GM18873 (cell line): ENCODE measurements at regions not wholly inside any gene's neighbourhood (a gene's known extent, or its start where the extent isn't known, plus 50 kb on each side); places are given as distances from the start of the nearest gene placed in this dataset.
A peak's percentile ranks its signal among the peaks of the same experiment; 100 is the strongest.

Experiments
- ATAC-seq: cut with Tn5 transposase; IDR thresholded peaks from one replicate; pipeline ENCODE4 v1.9.1; 2021; ENCODE audit warnings: mild to moderate bottlenecking, moderate library complexity, moderate number of reproducible peaks; ENCODE audit not compliant: unreplicated experiment, low FRiP score

DNA sequence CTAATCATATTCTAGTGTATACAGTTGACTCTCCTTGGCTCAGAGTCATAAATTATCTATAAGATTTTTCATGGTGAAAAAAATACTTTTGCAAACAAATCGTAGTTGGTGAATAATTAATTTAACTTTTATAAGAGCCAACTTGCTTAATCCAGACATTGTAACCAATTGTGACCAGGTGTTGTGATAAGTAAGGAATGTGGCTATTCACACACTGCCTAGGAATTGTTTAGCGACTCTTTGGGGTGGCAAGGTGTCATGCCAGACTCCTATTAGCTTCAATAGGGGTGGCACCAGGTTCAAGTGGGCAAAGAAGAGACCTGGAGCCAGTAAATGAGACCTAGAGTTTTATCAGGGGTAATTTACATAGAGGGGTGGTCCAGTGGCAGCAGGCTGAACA, 344.7 kb upstream of the PKDCC start:
- no peak for ATAC-seq

DNA sequence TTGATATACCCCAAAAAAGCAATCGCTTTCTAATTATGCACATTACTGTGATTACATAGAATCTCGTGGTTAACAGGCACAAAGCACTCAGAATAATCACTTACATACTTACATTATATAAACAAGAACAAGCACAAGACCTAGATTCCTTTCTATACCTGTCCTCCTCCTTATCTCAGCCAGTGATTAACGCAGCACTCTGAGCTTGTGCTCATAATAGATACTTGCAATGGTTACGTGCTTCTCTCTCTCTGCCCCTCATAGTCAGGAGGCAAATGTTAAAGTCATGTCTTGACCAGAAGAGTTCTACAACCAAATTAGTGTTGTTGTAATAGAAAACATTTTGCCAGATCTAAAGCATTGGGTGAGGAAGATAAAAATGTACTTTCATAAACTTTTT, 342.2 kb upstream of the PKDCC start:
- ATAC-seq, result no peak

DNA sequence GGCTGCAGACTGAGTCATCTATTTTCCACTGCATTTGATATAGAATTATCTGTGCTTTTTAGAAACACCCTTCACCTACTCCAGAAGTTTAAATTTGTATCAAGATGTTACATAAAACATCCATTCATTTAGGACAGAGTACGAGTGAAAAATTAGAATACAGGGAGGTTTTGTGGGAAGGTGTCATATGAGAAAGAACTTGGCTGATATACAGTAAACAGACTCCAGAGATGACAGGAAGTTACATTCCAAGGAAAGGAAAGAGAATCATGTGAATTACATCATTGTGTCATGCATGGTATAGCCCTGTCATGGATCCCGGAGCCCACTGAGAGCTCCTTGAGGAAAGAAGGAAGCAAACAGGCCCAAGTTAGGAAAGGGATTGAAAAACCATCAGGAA, 341.5 kb upstream of the PKDCC start:
- no peak for ATAC-seq

DNA sequence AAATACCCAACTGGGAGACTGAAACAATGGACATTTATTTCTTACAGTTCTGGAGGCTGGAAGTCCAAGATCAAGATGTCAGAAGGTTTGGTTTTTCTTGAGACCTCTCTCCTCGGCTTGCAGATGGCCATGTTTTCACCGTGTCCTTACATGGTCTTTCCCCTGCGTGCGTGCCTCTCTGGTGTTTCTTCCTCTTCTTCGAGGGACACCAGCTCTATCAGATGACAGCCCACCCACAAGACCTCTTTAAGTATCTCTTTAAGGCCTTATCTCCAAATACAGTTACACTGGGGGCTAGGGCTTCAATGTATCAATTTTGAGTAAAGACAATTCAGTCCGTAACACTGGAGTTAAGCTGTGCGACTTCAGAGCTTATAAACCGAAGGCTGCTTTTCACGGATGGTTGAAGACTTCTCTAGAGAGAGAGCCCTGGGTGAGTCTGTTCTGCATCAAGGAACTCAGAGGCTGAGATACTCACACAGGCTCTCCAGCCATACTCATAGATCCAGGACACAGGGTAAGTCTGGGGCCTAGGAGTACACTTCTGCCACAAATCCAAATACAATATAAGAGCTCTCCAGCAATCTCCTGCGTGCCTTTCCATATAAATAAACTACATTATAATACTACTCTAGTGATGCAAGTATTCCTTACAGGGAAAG, 339.9 kb upstream of the PKDCC start:
- ATAC-seq, result no peak

DNA sequence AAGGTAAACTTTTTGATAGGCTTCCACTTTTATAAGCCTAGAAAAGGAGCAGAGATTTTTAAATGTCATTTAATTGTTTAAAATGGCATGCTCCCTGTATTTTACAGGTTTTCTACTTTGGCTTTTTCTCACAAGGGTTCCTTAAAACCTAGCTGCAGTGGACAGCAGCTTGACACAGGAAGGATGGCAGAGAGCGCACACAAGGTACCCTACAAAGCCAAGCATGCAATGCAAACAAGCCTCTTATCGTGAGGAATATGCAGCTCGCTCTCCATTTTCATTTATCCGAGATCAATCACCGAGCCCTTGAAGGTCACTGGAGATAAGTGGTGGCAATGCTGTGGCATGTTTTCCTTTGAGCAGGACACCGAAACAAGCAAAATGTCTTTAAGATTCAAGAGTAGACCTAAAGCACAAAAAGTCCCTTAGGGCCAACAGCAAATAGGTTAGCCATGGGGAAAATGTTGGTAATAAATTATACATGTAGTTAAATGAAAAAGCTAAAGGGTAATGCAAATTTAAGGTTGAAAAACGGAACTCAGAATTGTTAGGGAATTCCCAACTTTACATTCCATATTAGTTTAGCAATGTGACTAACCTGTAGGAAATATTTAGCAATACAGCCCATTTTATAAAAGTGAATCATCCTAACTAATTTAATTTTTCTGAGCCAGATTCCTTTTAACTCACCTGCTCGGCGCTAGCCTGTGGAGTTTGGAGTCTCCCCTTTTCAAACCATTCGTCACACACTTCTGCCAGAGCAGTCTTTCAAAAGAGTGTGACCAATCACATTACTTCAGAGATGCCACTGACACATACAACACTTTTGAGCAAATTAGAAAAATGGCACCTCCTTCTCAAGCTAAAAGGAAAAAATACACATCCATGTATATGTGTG, 337.9 kb upstream of the PKDCC start:
- no peak for ATAC-seq

DNA sequence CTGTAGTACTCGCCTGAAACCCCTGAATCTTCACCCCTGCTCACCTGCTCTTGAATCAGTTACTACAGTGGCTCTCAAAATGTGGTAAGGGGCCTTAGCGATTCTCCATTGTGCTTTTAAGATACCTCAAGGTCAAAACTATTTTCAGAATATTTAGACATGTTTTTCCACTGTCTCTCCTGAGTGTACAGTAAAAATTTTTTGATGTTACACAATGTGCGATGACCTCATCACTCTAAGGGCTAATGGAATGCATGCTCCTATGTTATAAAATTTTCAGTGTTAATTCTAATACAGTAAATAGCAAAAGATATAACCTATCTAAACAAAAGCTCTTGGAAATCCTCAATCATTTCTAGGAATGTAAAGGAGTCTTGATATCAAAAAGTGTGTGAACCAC, 336.9 kb upstream of the PKDCC start:
- no peak for ATAC-seq

DNA sequence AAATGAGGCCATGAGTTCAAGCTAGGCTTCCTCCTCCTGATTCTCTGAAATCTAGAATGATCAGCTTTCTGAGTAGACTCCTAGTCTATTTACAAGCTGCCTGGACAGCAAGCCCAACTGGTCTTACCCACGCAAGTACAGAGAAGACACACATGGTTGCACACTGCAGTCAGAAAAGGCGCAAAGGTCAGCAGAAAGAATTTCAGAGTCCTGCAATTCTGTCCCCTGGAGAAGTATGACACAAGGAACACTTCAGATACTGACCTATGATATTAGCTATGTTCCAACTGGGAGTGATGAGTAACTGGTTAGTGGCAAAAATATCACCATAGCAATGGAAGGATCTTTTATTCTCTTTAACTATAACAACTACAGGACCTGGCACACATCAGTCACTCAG, 336.1 kb upstream of the PKDCC start:
- no peak for ATAC-seq

DNA sequence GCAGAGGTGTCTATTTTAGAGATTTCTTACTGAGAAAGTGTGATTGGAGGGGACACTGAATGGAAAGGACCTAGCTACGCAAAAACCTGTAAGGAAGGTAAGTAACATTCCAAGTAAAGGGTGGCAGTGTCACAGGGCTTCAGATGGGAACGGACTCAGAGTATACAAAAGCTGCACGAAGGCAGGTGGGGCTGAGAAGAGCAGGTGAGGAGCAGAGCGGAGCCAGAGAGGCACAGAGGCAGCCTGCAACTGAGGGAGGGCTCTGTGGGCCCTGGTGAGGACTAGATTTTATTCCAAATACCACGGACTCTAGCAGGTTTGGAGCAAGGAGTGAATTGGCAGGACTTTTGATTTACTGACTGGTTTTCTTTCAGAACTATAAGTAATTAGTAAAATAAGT, 331.3 kb upstream of the PKDCC start:
- ATAC-seq, result no peak

DNA sequence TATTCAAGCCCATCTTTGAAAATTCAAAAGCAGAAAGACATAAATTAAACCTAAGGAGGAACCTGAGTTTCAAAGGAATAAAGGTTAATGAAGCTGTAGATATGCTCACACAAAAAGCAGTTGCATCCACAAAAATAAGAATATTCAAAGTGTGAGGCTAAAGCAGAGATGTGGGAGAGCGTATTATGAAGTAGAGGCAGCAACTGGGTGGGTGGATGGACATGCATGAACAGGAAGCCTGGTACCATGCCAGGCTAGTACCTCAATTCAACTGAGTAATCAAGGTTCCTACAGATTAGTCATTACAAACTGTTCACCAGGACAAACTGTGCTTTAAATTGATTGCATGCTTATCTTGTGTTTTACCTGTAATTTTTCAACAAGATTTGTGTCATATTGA, 330.0 kb upstream of the PKDCC start:
- ATAC-seq, result peak; percentile 26

DNA sequence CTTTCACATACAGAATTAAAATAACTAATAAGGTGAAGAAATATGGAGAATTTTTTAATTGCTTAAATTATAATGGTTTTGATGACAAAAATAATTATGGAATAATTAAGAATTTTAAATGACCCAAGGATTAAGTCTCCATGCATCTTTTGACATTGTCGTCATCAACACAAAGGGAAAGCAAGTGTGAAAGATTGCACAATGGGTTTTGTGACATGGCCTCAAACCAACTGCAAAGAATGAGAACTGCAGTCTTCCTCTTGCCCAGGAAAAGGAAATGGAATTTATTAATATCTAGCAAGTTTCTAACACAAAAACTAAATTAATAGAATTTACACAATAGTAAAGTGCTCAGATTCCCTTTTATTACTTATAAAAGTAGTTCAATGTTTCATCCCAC, 329.1 kb upstream of the PKDCC start:
- no peak for ATAC-seq

DNA sequence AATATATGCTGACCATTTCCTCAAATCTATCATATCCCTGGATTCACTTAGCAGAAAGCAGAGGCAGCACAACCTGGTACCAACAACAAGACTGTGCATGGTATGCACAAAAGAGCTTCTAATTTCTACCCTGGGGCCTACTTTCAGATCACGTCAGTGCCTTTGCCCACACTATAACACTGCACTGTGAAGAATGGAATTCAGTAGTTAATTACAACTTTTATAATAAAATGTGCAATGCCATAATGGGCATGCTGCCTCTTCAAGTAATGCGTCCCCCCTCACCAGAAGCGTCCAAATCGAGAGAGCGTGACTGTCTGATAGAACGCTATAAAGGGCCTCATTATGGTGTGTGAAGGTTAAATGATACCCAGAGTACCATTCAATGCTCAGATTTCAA, 328.1 kb upstream of the PKDCC start:
- ATAC-seq, result no peak

DNA sequence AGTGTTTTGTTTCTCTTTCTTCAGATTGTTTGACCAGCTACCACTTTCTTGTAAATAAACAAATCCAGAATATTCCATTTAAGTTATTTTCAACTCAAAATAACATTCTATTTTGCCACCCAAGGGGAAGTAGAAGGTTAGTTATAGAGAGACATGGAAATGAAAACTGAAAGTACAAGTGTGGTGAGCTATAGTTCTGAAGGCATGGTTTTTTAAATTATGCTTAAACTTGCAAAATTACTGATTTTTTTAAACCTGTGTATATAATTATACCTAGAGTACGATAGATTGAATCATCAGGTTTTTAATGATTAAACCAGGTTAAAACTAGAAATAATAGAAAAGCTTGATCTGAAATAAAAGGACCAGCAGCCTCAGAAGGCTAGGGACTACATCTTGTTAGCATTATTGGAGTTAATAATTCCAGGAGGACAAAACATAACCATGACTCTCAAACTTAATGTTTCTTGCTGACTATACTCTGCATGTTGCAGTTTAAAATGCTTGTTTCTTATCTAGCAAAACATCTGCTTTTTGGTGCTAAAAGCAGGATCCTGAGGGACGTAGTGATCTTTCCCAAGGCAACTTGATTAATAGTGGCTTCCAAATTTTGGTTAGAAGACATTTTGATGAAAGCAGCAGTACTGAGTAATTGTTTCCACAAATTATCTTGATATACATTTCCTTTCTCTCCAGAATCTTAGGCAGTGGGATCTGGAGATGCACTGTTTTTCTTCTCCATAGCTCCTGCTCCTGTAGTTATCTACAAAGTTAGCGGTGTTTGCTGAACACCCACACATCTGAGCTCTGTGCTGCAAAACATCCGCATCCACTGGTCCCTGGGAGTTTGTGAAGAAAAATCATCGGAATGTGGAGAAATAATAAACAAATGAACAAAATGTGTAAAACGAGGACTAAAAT, 327.2 kb upstream of the PKDCC start:
- peak; percentile 36 for ATAC-seq

DNA sequence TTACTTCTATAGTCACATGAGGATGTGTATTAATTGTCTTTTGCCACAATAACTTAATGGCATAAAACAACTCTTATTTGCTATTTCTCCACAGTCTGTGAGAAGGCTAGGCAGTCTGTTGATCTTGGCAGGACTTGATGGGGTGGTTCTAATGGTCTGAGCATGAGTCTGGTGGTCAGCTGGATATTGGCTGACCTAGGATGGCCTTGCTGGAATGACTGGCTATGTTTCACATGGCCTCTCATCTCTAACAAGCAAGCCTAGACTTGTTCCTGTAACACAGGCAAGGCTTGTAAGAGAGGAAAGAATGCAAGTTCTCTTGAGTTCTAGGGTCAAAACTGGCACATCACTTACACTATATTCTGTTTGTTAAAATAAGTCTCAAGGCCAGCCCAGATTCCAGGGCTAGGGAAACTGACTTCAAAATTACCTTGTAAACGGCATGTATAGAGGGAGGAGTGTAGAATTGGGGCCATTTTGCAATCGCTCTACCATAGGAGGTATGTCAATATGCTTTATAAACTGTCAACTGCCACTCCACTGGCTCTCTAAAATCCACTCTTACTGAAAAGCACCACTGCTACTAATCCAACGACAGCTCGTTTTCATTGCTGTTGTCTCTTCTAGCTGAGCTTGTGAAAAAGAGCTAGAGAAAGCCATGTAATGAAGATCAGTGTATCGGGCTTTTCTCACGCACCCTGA, 325.0 kb upstream of the PKDCC start:
- no peak for ATAC-seq

DNA sequence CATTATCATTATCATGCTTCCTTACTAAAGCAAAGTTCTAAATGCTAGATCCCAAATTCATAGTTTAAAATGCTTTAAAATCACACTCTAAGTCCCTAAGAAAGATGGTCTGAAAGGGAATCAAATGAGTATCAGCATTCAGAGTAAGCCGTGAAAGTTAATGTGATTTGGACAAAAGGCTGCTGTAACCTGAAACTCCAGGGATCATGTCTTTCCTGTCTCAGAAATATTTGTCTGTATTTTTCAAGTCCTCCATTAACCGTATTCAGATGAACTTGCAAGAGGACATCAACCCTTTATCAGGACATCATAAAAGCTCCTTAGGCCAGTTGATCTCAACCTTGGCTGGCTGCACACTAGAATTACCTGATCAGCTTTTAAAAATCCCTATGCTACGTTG, 324.3 kb upstream of the PKDCC start:
- no peak for ATAC-seq

DNA sequence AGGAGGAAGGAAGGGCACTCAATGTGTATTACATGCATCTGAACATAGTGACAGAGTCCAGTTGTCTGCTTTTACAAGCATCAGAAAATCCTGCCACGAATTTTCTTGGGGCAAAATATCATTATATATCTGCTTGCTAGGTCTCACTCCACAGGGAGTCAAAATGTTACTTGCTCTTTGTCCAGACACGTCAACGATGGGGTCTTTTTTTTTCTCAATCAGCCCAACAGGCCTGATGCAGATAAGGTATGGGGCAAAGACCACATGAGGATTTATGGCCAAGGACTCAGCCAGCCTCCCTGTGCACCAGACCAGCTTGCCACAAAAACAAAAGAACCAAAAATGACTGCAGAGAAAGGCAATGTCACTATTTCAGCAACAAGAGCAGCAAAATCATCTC, 323.4 kb upstream of the PKDCC start:
- no peak for ATAC-seq

DNA sequence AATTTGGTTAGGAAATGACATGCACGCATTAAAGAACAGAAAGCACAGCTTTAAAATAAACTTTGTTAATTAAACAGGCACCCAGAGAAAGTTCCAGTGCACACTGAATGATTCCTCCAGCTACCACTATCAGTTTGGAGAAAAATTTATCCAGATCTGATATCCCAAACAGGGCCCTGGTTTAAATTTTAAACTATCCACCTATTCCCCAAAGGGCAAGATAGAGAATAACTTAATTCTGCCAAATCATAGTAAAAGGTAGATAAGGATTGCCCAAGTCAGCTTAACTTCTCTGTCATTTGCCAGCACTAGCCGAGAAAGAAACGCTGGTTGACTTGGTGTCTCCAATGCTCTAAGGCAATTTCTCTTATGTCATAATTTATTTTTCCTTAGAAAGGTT, 321.9 kb upstream of the PKDCC start:
- no peak for ATAC-seq

DNA sequence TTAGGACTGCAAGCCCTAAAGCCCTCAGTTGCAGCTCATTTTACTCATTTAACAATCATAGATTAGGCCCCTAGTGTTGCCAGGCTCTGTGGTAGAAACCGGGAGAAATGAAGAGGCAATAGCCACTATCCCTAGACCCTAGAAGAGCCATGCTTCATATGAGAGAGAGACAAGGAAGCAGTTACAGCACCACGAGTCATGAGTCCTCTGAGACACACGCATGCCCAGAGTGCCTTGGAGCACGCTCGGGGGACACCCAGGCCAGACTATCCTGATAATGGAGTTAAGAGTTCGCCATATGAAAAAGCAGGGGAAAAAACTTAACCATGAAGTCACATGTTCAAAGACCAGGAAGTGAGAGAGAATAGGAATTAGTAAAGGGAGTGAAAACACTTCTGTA, 321.5 kb upstream of the PKDCC start:
- no peak for ATAC-seq

DNA sequence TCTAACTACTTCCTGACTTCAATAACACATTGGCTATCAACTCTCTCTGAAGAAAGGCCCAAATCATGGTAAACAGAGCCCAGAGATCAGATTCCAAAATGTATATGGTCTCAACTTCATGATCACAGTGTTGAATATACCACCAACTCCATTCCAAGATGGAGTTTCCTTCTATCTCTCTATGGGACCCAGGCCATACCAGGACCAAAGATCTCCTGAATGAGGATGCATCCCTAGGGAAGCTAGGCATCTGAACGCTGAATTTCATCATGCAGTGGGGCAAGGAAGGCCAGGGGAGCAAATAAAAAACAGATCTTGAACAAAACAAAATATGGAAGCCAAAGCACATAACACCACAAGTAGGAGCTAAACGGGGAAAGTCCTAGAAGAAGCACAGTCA, 320.7 kb upstream of the PKDCC start:
- ATAC-seq, result no peak

DNA sequence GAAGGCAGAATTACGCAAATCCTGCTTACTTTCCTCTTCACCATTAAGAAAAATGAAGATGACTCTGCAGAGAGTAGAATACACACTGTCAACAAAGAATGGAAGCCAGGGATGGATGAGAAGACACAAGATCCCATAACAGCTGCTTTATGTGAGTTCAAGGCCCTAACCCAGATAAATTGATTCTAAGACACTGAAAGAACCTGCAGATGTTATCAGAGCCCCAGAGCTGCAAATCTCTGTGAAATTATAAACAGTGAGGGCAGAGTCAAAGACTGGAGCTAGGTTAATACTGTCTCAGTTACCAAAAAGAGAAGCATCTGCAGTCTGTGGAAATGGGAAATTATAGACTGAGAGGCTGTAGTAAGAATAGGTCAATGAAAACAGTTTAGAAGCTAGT, 320.1 kb upstream of the PKDCC start:
- ATAC-seq, result no peak

DNA sequence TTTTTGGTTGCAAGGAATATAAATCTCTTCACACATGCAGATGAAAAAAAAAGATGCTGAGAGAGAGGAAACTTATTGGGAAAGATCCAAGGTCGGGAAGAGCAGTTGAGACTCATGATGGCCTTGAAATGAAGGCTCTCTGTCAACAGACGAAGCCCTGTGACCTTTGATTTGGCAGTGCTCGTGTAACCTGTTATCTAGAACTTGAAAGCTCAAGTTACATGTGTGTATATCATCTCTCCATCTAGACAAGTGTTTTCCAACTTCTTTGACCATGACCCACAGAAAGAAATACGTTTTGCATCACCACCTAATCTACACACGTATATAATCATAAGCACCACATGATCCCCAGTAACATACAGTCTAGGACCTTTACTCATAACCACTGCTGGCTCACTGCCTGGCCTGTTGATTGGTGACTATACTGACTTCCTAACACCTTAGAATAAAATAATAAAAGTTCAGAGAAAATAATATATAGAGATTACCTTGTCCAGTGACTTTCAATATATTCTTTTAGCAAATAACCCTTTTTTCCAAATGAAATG, 319.0 kb upstream of the PKDCC start:
- ATAC-seq, result no peak
